ENCODE measurements at regions not wholly inside any gene's neighbourhood (a gene's known extent, or its start where the extent isn't known, plus 50 kb on each side); places are given as distances from the start of the nearest gene placed in this dataset.

- in situ Hi-C loops (cut with MboI; ENCODE audit: low sequenced_read_pairs in 4 of 4) = no loop called here
- Histone ChIP-seq H3K27me3 (no peaks in the 10 kb centered on the region), H3K36me3 (no peaks in the 10 kb centered on the region), H3K27ac (no peak overlapping the region), H3K4me3 (no peak overlapping the region), H3K9me3 (no peaks in the 10 kb centered on the region), H3K4me1 (no peaks in the 10 kb centered on the region)
- DNase-seq (no peak), ATAC-seq (no peak)
- intact Hi-C loops (cut with DNase I; ENCODE audit: low total_unique reads) = no loop called here
- no peak for TF ChIP-seq POLR2A (IDR thresholded peaks at IDR 0.05)
- TF ChIP-seq, protein P1, sequence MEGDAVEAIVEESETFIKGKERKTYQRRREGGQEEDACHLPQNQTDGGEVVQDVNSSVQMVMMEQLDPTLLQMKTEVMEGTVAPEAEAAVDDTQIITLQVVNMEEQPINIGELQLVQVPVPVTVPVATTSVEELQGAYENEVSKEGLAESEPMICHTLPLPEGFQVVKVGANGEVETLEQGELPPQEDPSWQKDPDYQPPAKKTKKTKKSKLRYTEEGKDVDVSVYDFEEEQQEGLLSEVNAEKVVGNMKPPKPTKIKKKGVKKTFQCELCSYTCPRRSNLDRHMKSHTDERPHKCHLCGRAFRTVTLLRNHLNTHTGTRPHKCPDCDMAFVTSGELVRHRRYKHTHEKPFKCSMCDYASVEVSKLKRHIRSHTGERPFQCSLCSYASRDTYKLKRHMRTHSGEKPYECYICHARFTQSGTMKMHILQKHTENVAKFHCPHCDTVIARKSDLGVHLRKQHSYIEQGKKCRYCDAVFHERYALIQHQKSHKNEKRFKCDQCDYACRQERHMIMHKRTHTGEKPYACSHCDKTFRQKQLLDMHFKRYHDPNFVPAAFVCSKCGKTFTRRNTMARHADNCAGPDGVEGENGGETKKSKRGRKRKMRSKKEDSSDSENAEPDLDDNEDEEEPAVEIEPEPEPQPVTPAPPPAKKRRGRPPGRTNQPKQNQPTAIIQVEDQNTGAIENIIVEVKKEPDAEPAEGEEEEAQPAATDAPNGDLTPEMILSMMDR (IDR thresholded peaks at IDR 0.05 in 4 of 5, conservative IDR thresholded peaks at IDR 0.05 in 1 of 5) = no peak
These were observed 229.3 kb downstream of the SATB1 start for GRCh38 chr3:18195836-18196235.

- ATAC-seq (no peak), DNase-seq (no peak)
- TF ChIP-seq, protein P1 (IDR thresholded peaks at IDR 0.05 in 4 of 5, conservative IDR thresholded peaks at IDR 0.05 in 1 of 5) = no peak
- no peak for TF ChIP-seq POLR2A (IDR thresholded peaks at IDR 0.05)
- Histone ChIP-seq H3K4me3 (no peak overlapping the region), H3K36me3 (no peaks in the 10 kb centered on the region), H3K27ac (no peak overlapping the region), H3K9me3 (no peaks in the 10 kb centered on the region), H3K27me3 (no peaks in the 10 kb centered on the region), H3K4me1 (no peaks in the 10 kb centered on the region)
- intact Hi-C loops (cut with DNase I; ENCODE audit: low total_unique reads) (no loop called here), in situ Hi-C loops (cut with MboI; ENCODE audit: low sequenced_read_pairs in 4 of 4) (no loop called here)
These were observed 230.7 kb downstream of the SATB1 start for GRCh38 chr3:18194431-18194830.

DNA sequence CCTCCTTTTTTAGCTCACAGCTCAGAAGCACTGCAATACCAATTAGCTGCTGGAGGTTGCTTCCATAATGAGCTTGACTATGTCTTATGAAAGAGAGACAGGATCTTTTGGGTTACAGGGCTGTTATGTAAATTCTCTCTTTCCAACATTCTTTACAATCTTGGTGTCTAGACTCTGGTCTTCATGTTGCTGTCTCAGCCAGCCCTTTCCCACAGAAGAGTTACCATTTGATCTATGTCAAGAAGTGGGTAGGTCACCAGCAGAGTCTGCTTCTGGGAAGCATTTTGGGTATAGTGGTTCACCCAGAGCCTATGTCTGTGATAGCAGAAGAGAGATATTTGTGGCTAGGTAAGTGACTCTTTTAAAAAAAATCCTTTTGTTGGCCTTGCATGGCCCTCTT, 234.5 kb downstream of the SATB1 start:
- no peak for DNase-seq
- no peak for ATAC-seq
- H3K9me3 ChIP-seq = no peaks in the 10 kb centered on the region
- no peaks in the 10 kb centered on the region for H3K27me3 ChIP-seq
- intact Hi-C loops (cut with DNase I; ENCODE audit: low total_unique reads) = no loop called here
- no peaks in the 10 kb centered on the region for H3K4me1 ChIP-seq
- in situ Hi-C loops (cut with MboI; ENCODE audit: low sequenced_read_pairs in 4 of 4) = no loop called here
- H3K27ac ChIP-seq = no peak overlapping the region
- H3K36me3 ChIP-seq = no peaks in the 10 kb centered on the region
- H3K4me3 ChIP-seq = no peak overlapping the region
- TF ChIP-seq POLR2A (IDR thresholded peaks at IDR 0.05) = no peak
- TF ChIP-seq, protein P1 (IDR thresholded peaks at IDR 0.05 in 4 of 5, conservative IDR thresholded peaks at IDR 0.05 in 1 of 5) = no peak

GRCh38 chr3:18189282-18190050, 235.7 kb downstream of the SATB1 start:
- intact Hi-C loops (cut with DNase I; ENCODE audit: low total_unique reads) = no loop called here
- in situ Hi-C loops (cut with MboI; ENCODE audit: low sequenced_read_pairs in 4 of 4) = no loop called here
- Histone ChIP-seq H3K27me3 (no peaks in the 10 kb centered on the region), H3K4me1 (no peaks in the 10 kb centered on the region), H3K36me3 (no peaks in the 10 kb centered on the region), H3K27ac (no peak overlapping the region), H3K9me3 (no peaks in the 10 kb centered on the region), H3K4me3 (no peak overlapping the region)
- no peak for DNase-seq
- ATAC-seq = no peak
- TF ChIP-seq POLR2A (IDR thresholded peaks at IDR 0.05) = no peak

- Histone ChIP-seq H3K4me1 (no peaks in the 10 kb centered on the region), H3K9me3 (no peaks in the 10 kb centered on the region), H3K4me3 (no peak overlapping the region), H3K27ac (no peak overlapping the region), H3K27me3 (no peaks in the 10 kb centered on the region), H3K36me3 (no peaks in the 10 kb centered on the region)
- DNase-seq = no peak
- in situ Hi-C loops (cut with MboI; ENCODE audit: low sequenced_read_pairs in 4 of 4) = no loop called here
- ATAC-seq = no peak
- no peak for TF ChIP-seq POLR2A (IDR thresholded peaks at IDR 0.05)
- TF ChIP-seq, protein P1 (IDR thresholded peaks at IDR 0.05 in 4 of 5, conservative IDR thresholded peaks at IDR 0.05 in 1 of 5) = no peak
- intact Hi-C loops (cut with DNase I; ENCODE audit: low total_unique reads) = no loop called here
These were observed 236.6 kb downstream of the SATB1 start for GRCh38 chr3:18188491-18188890.
